IMR-90 (cell line): ENCODE measurements at regions not wholly inside any gene's neighbourhood (a gene's known extent, or its start where the extent isn't known, plus 50 kb on each side); places are given as distances from the start of the nearest gene placed in this dataset.

Experiments used
- ATAC-seq: fragments of 200-7000 bp; cut with Tn5 transposase; 2 replicates; pipeline ENCODE4 v1.9.1; 2020; ENCODE audit warnings: low read depth, mild to moderate bottlenecking, moderate library complexity
- BruUV-seq: library from RNA; stranded (reverse); fragments of 400-500 nt; replicated peaks from 2 replicates; lab custom pipeline; 2021; lab: Mats Ljungman, UMichigan
- CTCF ChIA-PET: fragments of 300-600 bp; formaldehyde crosslinking; extraction: SDS; loops from one replicate; lab custom pipeline; 2021; ENCODE audit warnings: antibody characterized with exemption; lab: Yijun Ruan, JAX
- POLR2A ChIA-PET: fragments of 300-600 bp; sonication (Branson Sonifier 250); formaldehyde crosslinking; loops from one replicate; lab custom pipeline; 2022; ENCODE audit warnings: antibody characterized with exemption; ENCODE audit not compliant: unreplicated experiment; lab: Charles Lee
- DNase-seq: peaks from one replicate; pipeline ENCODE4 v3.0.0; 2013
- H2AFZ ChIP-seq: replicated peaks from 2 replicates; pipeline ENCODE3; 2013; ENCODE audit warnings: low read length, mild to moderate bottlenecking; ENCODE audit not compliant: poor library complexity
- H2AK5ac ChIP-seq: 2 replicates; pipeline ENCODE4 v1.6.1; 2013; ENCODE audit warnings: low read depth, low read length, inconsistent platforms
- H2AK9ac ChIP-seq: replicated peaks from 2 replicates; pipeline ENCODE3; 2013; ENCODE audit warnings: mild to moderate bottlenecking, low read depth, low read length, moderate library complexity; ENCODE audit not compliant: poor library complexity
- H2BK120ac ChIP-seq: 2 replicates; pipeline ENCODE4 v1.6.1; 2013; ENCODE audit warnings: low read depth, low read length, inconsistent platforms
- H2BK15ac ChIP-seq: 3 replicates; pipeline ENCODE4 v1.6.1; 2013; ENCODE audit warnings: low read depth, low read length, inconsistent platforms
- H2BK20ac ChIP-seq: 2 replicates; pipeline ENCODE4 v1.6.1; 2013; ENCODE audit warnings: low read depth, mild to moderate bottlenecking, inconsistent platforms, low read length, moderate library complexity
- H2BK5ac ChIP-seq: 2 replicates; pipeline ENCODE4 v1.6.1; 2013; ENCODE audit warnings: mild to moderate bottlenecking, low read depth, low read length, inconsistent platforms; ENCODE audit not compliant: poor library complexity, severe bottlenecking
- H3K14ac ChIP-seq: replicated peaks from 2 replicates; pipeline ENCODE4 v1.6.1; 2013; ENCODE audit warnings: low read depth, low read length, inconsistent platforms
- H3K18ac ChIP-seq: 2 replicates; pipeline ENCODE4 v1.6.1; 2013; ENCODE audit warnings: low read depth, low read length, control low read depth
- H3K23ac ChIP-seq: 2 replicates; pipeline ENCODE4 v1.6.1; 2013; ENCODE audit warnings: low read depth, low read length, inconsistent platforms
- H3K27ac ChIP-seq: 2 replicates; pipeline ENCODE4 v1.5.1; 2013; ENCODE audit warnings: mild to moderate bottlenecking, control low read depth, low read length; ENCODE audit not compliant: insufficient read depth
- H3K27me3 ChIP-seq: 2 replicates; pipeline ENCODE4 v1.6.1; 2013; ENCODE audit warnings: low read length; ENCODE audit not compliant: control insufficient read depth, insufficient read depth
- H3K36me3 ChIP-seq: 2 replicates; pipeline ENCODE4 v1.6.1; 2013; ENCODE audit warnings: low read length, mixed read lengths; ENCODE audit not compliant: control insufficient read depth, insufficient read depth
- H3K4ac ChIP-seq: 2 replicates; pipeline ENCODE4 v1.6.1; 2013; ENCODE audit warnings: low read depth, low read length, inconsistent platforms
- H3K4me1 ChIP-seq: 2 replicates; pipeline ENCODE4 v1.6.1; 2013; ENCODE audit warnings: low read length, mixed read lengths; ENCODE audit not compliant: control insufficient read depth, insufficient read depth
- H3K4me2 ChIP-seq: 2 replicates; pipeline ENCODE4 v1.6.1; 2013; ENCODE audit warnings: low read depth, mild to moderate bottlenecking, control low read depth, low read length, moderate library complexity
- H3K4me3 ChIP-seq: 2 replicates; pipeline ENCODE4 v1.5.1; 2013; ENCODE audit warnings: low read depth, mild to moderate bottlenecking, control low read depth, low read length, moderate library complexity; ENCODE audit not compliant: insufficient read depth
- H3K56ac ChIP-seq: 2 replicates; pipeline ENCODE4 v1.6.1; 2013; ENCODE audit warnings: low read length, inconsistent platforms; ENCODE audit not compliant: insufficient read depth; ENCODE audit errors: extremely low read depth
- H3K79me1 ChIP-seq, 2 experiments: 2 replicates each; pipeline ENCODE4 v1.6.1; 2013; ENCODE audit warnings: low read length in 2 of 2, inconsistent platforms in 1 of 2, low read depth in 1 of 2
- H3K9ac ChIP-seq: 2 replicates; pipeline ENCODE4 v1.6.1; 2013; ENCODE audit warnings: low read depth, low read length, control low read depth
- H3K9me1 ChIP-seq: 2 replicates; pipeline ENCODE4 v1.6.1; 2013; ENCODE audit warnings: low read length, inconsistent platforms; ENCODE audit not compliant: insufficient read depth
- H3K9me3 ChIP-seq: 2 replicates; pipeline ENCODE4 v1.6.1; 2013; ENCODE audit warnings: low read length; ENCODE audit not compliant: control insufficient read depth, insufficient read depth
- H4K20me1 ChIP-seq: 2 replicates; pipeline ENCODE4 v1.6.1; 2013; ENCODE audit warnings: low read length, inconsistent platforms; ENCODE audit not compliant: insufficient read depth
- H4K5ac ChIP-seq: 2 replicates; pipeline ENCODE4 v1.6.1; 2013; ENCODE audit warnings: mild to moderate bottlenecking, low read depth, low read length, control low read depth
- H4K8ac ChIP-seq, 2 experiments: 2 replicates each; pipeline ENCODE4 v1.6.1; 2013; ENCODE audit warnings: low read depth in 2 of 2, low read length in 2 of 2, control low read depth in 1 of 2, inconsistent platforms in 1 of 2
- H4K91ac ChIP-seq: 2 replicates; pipeline ENCODE4 v1.6.1; 2013; ENCODE audit warnings: low read depth, low read length, inconsistent platforms; ENCODE audit not compliant: insufficient read depth
- WGBS, 2 experiments: methylation state at CpG; one replicate each; pipeline versions ENCODE4 v1.1.5 to v1.1.7; 2013; ENCODE audit warnings: missing lambda C conversion rate in 2 of 2; ENCODE audit not compliant: insufficient read length in 1 of 2; ENCODE audit errors: extremely low coverage in 2 of 2; 5-methylcytosine and 5-hydroxymethylcytosine counted together
- dilution Hi-C: fragments of 300-500 bp; cut with HindIII; formaldehyde crosslinking; loops from one replicate; pipeline ENCODE4 v1.14.3; 2018; ENCODE audit warnings: low sequenced_read_pairs; ENCODE audit not compliant: unreplicated experiment
- in situ Hi-C: fragments of 300-500 bp; cut with MboI; formaldehyde crosslinking; loops from 3 replicates; pipeline ENCODE4 v1.14.3; 2019; ENCODE audit warnings: low sequenced_read_pairs, inconsistent platforms, mixed read lengths
- intact Hi-C: fragments of 100-400 bp; cut with micrococcal nuclease; formaldehyde crosslinking; loops from 2 replicates; pipeline ENCODE4 v1.10.0; 2022
- TF ChIP-seq, protein P1 (sequence below): fragments of 150-350 bp; IDR thresholded peaks from 2 replicates; pipeline ENCODE4 v1.6.1; 2017; ENCODE audit warnings: mild to moderate bottlenecking, antibody characterized with exemption, low read length, low read depth

- DNase-seq: no peak
- POLR2A ChIA-PET: no interaction called here
Observed at GRCh38 chr7:125661006-125661405, 731.4 kb upstream of the POT1 start.

More at GRCh38 chr7:125661006-125661405, 731.4 kb upstream of the POT1 start:
- no peaks in the 10 kb centered on the region for H3K4me1 ChIP-seq
- H3K4ac ChIP-seq: no peak overlapping the region
- H2BK15ac ChIP-seq: no peak overlapping the region
- no peak overlapping the region for H2BK120ac ChIP-seq
- H3K27ac ChIP-seq: no peak overlapping the region
- no peak overlapping the region for H3K9ac ChIP-seq
- no peaks in the 10 kb centered on the region for H3K27me3 ChIP-seq
- H4K5ac ChIP-seq: no peak overlapping the region
- H3K18ac ChIP-seq: no peak overlapping the region
- H2BK20ac ChIP-seq: no peak overlapping the region
- no peak overlapping the region for H2AK5ac ChIP-seq
- H2BK5ac ChIP-seq: no peak overlapping the region
- 71% methylated on average over 2 of the region's 3 CpGs; no CpG with 5 or more reads in 1 of the 2 experiments for WGBS, 2 experiments
- dilution Hi-C loops: no loop called here
- no peak overlapping the region for H3K4me3 ChIP-seq
- no peak overlapping the region for H4K91ac ChIP-seq
- H3K9me1 ChIP-seq: no peaks in the 10 kb centered on the region
- H3K23ac ChIP-seq: no peak overlapping the region
- in situ Hi-C loops: no loop called here
- H4K8ac ChIP-seq: no peak overlapping the region
- H3K56ac ChIP-seq: no peak overlapping the region
- CTCF ChIA-PET: no interaction called here
- no peak overlapping the region for H3K14ac ChIP-seq
- BruUV-seq: no TSS peak
- TF ChIP-seq, protein P1, sequence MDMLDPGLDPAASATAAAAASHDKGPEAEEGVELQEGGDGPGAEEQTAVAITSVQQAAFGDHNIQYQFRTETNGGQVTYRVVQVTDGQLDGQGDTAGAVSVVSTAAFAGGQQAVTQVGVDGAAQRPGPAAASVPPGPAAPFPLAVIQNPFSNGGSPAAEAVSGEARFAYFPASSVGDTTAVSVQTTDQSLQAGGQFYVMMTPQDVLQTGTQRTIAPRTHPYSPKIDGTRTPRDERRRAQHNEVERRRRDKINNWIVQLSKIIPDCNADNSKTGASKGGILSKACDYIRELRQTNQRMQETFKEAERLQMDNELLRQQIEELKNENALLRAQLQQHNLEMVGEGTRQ: no peak
- H2AFZ ChIP-seq: no peak overlapping the region
- no peak overlapping the region for H3K4me2 ChIP-seq
- H3K36me3 ChIP-seq: no peaks in the 10 kb centered on the region
- H3K79me1 ChIP-seq: no peaks in the 10 kb centered on the region
- no peak for ATAC-seq
- no peaks in the 10 kb centered on the region for H4K20me1 ChIP-seq
- H3K9me3 ChIP-seq: peaks cover 4% of the 10 kb centered on the region
- intact Hi-C loops: no loop called here
- H2AK9ac ChIP-seq: no peak overlapping the region
